ENCODE measurements at regions not wholly inside any gene's neighbourhood (a gene's known extent, or its start where the extent isn't known, plus 50 kb on each side); places are given as distances from the start of the nearest gene placed in this dataset.

DNA sequence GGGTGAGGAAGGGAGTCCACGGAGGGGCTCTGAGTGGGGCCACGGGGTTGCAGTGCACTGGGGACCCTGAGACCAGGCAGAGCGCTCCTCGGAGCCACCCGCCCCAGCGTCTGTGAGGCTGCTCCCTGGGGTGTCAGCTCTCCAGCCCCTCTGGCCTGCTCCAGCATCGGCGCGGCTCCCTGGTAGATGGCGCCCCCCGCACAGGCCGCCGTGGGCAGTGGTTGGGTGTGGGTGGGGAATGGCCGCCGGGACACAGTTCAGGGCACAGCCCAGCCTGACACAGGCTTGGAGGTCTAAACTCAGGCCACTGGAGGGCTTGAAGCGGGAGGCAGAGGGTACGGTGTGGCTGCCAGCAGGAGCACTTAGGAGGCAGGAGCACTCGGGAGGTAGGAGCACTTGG, 222.6 kb upstream of the PPP2R2D start:
- no peak overlapping the region for H3K27ac ChIP-seq (ENCODE audit: low read depth in 1 of 2, low read length in 2 of 2)
- no peaks in the 10 kb centered on the region for H3K9me3 ChIP-seq (replicated peaks in 1 of 2; ENCODE audit: control insufficient read depth in 1 of 2, insufficient read depth in 1 of 2, low read length in 2 of 2)
- no peaks in the 10 kb centered on the region for H3K27me3 ChIP-seq (ENCODE audit: control insufficient read depth in 2 of 2, insufficient read depth in 2 of 2, low read length in 2 of 2)
- 84% methylated on average over 15 of the region's 18 CpGs for WGBS (ENCODE audit: insufficient coverage)
- no peak overlapping the region for H3K4me3 ChIP-seq (replicated peaks in 1 of 3; ENCODE audit: low read depth in 2 of 3, low read length in 3 of 3)
- no peak overlapping the region for H3K27ac Mint-ChIP-seq
- no peaks in the 10 kb centered on the region for H4K20me1 ChIP-seq (ENCODE audit: insufficient read depth, low read length)
- H3K36me3 ChIP-seq (replicated peaks in 1 of 2; ENCODE audit: control insufficient read depth in 1 of 2, insufficient read depth in 2 of 2, low read length in 2 of 2): no peaks in the 10 kb centered on the region
- no peaks in the 10 kb centered on the region for H3K4me1 ChIP-seq (ENCODE audit: control insufficient read depth in 1 of 2, insufficient read depth in 2 of 2, low read length in 2 of 2)
- no peaks in the 10 kb centered on the region for H3K36me3 Mint-ChIP-seq
- H2AFZ ChIP-seq (ENCODE audit: insufficient read depth, low read depth, low read length, poor library complexity, severe bottlenecking): no peak overlapping the region
- no peak overlapping the region for H3K4me3 Mint-ChIP-seq
- no peaks in the 10 kb centered on the region for H3K4me1 Mint-ChIP-seq
- H3K9me3 Mint-ChIP-seq: peaks cover 0 to 7% (median 1%) of the 10 kb centered on the region in 7 donors
- no peaks in the 10 kb centered on the region for H3K79me2 ChIP-seq (ENCODE audit: insufficient read depth, low read length)
- intact Hi-C loops (cut with micrococcal nuclease): no loop called here
- TF ChIP-seq, protein P1, sequence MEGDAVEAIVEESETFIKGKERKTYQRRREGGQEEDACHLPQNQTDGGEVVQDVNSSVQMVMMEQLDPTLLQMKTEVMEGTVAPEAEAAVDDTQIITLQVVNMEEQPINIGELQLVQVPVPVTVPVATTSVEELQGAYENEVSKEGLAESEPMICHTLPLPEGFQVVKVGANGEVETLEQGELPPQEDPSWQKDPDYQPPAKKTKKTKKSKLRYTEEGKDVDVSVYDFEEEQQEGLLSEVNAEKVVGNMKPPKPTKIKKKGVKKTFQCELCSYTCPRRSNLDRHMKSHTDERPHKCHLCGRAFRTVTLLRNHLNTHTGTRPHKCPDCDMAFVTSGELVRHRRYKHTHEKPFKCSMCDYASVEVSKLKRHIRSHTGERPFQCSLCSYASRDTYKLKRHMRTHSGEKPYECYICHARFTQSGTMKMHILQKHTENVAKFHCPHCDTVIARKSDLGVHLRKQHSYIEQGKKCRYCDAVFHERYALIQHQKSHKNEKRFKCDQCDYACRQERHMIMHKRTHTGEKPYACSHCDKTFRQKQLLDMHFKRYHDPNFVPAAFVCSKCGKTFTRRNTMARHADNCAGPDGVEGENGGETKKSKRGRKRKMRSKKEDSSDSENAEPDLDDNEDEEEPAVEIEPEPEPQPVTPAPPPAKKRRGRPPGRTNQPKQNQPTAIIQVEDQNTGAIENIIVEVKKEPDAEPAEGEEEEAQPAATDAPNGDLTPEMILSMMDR (IDR thresholded peaks at IDR 0.05): no peak
- H3K9ac ChIP-seq (ENCODE audit: insufficient read depth, low read length, poor library complexity, severe bottlenecking): no peak overlapping the region
- H3K4me2 ChIP-seq (replicated peaks; ENCODE audit: extremely low read depth, low read length, poor library complexity, severe bottlenecking): no peak overlapping the region
- no peak for DNase-seq
- peaks cover 2 to 9% (median 4%) of the 10 kb centered on the region in 3 donors for H3K27me3 Mint-ChIP-seq (ENCODE audit: low read depth in 3 of 3)

DNA sequence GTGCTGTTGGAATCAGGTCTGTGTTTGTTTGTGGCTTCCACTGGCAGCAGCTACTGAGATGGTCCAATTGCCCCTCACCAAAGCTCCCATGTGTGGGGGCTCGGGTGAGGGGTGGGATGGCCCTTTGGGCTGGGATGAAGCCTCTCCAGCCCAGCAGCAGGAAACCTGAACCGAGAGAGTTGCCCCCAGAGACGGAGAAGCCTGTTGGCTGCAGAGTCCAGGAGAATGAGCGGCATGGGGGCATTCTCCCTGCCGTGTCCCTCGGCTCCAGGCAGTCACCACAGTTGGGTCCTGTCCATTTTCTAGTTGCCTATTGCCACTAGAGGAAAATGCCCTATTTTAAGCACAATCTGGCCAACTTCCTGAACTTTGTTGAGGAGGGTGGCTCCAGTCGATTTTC, 222.2 kb upstream of the PPP2R2D start:
- no peak overlapping the region for H3K27ac Mint-ChIP-seq
- H3K4me1 Mint-ChIP-seq: no peaks in the 10 kb centered on the region
- H3K27me3 Mint-ChIP-seq (ENCODE audit: low read depth in 3 of 3): peaks cover 2 to 9% (median 4%) of the 10 kb centered on the region in 3 donors
- no peak overlapping the region for H2AFZ ChIP-seq (ENCODE audit: insufficient read depth, low read depth, low read length, poor library complexity, severe bottlenecking)
- no peak overlapping the region for H3K27ac ChIP-seq (ENCODE audit: low read depth in 1 of 2, low read length in 2 of 2)
- H3K4me3 ChIP-seq (replicated peaks in 1 of 3; ENCODE audit: low read depth in 2 of 3, low read length in 3 of 3): no peak overlapping the region
- whole genome bisulfite sequencing (ENCODE audit: insufficient coverage): 90% methylated on average over 5 of the region's 7 CpGs
- DNase-seq: no peak
- no peaks in the 10 kb centered on the region for H3K4me1 ChIP-seq (ENCODE audit: control insufficient read depth in 1 of 2, insufficient read depth in 2 of 2, low read length in 2 of 2)
- H3K27me3 ChIP-seq (ENCODE audit: control insufficient read depth in 2 of 2, insufficient read depth in 2 of 2, low read length in 2 of 2): no peaks in the 10 kb centered on the region
- H3K9me3 Mint-ChIP-seq: peaks cover 0 to 3% (median 0%) of the 10 kb centered on the region in 7 donors
- H3K36me3 Mint-ChIP-seq: no peaks in the 10 kb centered on the region
- intact Hi-C loops (cut with micrococcal nuclease): no loop called here
- H3K9me3 ChIP-seq (replicated peaks in 1 of 2; ENCODE audit: control insufficient read depth in 1 of 2, insufficient read depth in 1 of 2, low read length in 2 of 2): no peaks in the 10 kb centered on the region
- no peak overlapping the region for H3K4me2 ChIP-seq (replicated peaks; ENCODE audit: extremely low read depth, low read length, poor library complexity, severe bottlenecking)
- H3K9ac ChIP-seq (ENCODE audit: insufficient read depth, low read length, poor library complexity, severe bottlenecking): no peak overlapping the region
- TF ChIP-seq, protein P1 (IDR thresholded peaks at IDR 0.05): no peak
- no peaks in the 10 kb centered on the region for H3K36me3 ChIP-seq (replicated peaks in 1 of 2; ENCODE audit: control insufficient read depth in 1 of 2, insufficient read depth in 2 of 2, low read length in 2 of 2)
- H4K20me1 ChIP-seq (ENCODE audit: insufficient read depth, low read length): no peaks in the 10 kb centered on the region
- H3K79me2 ChIP-seq (ENCODE audit: insufficient read depth, low read length): no peaks in the 10 kb centered on the region
- H3K4me3 Mint-ChIP-seq: no peak overlapping the region

Data from CD14-positive monocyte (primary cell).